OCI-LY7 (cell line): ENCODE measurements at regions not wholly inside any gene's neighbourhood (a gene's known extent, or its start where the extent isn't known, plus 50 kb on each side); places are given as distances from the start of the nearest gene placed in this dataset.

ENCODE experiments used
- BruUV-seq: library from RNA; stranded (reverse); fragments of 400-500 nt; replicated peaks from 2 replicates; lab custom pipeline; 2021; lab: Mats Ljungman, UMichigan
- CTCF ChIA-PET: fragments of 300-600 bp; sonication (Branson Sonifier 250); formaldehyde crosslinking; loops from one replicate; lab custom pipeline; 2022; ENCODE audit warnings: antibody characterized with exemption; ENCODE audit not compliant: unreplicated experiment; lab: Charles Lee
- POLR2A ChIA-PET: fragments of 300-600 bp; sonication (Branson Sonifier 250); formaldehyde crosslinking; loops from one replicate; lab custom pipeline; 2022; ENCODE audit warnings: antibody characterized with exemption; lab: Charles Lee
- DNase-seq: peaks from one replicate; pipeline ENCODE4 v3.0.0-alpha.2; 2015; ENCODE audit warnings: low spot score
- H2AFZ ChIP-seq: fragments of 200-600 bp; sonication (generic), shearing (Covaris generic); 2 replicates; pipeline ENCODE4 v1.6.1; 2014; ENCODE audit warnings: mild to moderate bottlenecking, antibody characterized with exemption, low read length, moderate library complexity
- H3K27ac ChIP-seq: fragments of 200-600 bp; sonication (generic); 2 replicates; pipeline ENCODE4 v1.5.1; 2014; ENCODE audit warnings: mixed run types, low read depth, mild to moderate bottlenecking, moderate library complexity, low read length, inconsistent platforms; ENCODE audit not compliant: poor library complexity, severe bottlenecking
- H3K36me3 ChIP-seq: fragments of 200-600 bp; sonication (generic); 2 replicates; pipeline ENCODE4 v1.6.1; 2014; ENCODE audit warnings: mild to moderate bottlenecking, antibody characterized with exemption, low read length, moderate library complexity, mixed read lengths; ENCODE audit not compliant: insufficient read depth
- H3K4me1 ChIP-seq: fragments of 200-600 bp; sonication (generic); 2 replicates; pipeline ENCODE4 v1.5.1; 2014; ENCODE audit warnings: mild to moderate bottlenecking, low read length; ENCODE audit not compliant: insufficient read depth, poor library complexity, severe bottlenecking
- H3K4me2 ChIP-seq: fragments of 200-600 bp; sonication (generic); 2 replicates; pipeline ENCODE4 v1.6.1; 2014; ENCODE audit warnings: mild to moderate bottlenecking, low read length
- H3K4me3 ChIP-seq: fragments of 200-600 bp; sonication (generic); 2 replicates; pipeline ENCODE4 v1.5.1; 2014; ENCODE audit warnings: mild to moderate bottlenecking, low read depth, low read length; ENCODE audit not compliant: poor library complexity, severe bottlenecking
- H3K79me2 ChIP-seq: fragments of 200-600 bp; sonication (generic); 2 replicates; pipeline ENCODE4 v1.6.1; 2016; ENCODE audit warnings: low read depth, mild to moderate bottlenecking, low read length, moderate library complexity, mixed read lengths; ENCODE audit not compliant: insufficient read depth
- H3K9me2 ChIP-seq: fragments of 200-600 bp; sonication (generic); 2 replicates; pipeline ENCODE4 v1.6.1; 2016; ENCODE audit warnings: mild to moderate bottlenecking, low read length, mixed read lengths; ENCODE audit not compliant: insufficient read depth
- H3K9me3 ChIP-seq: fragments of 200-600 bp; sonication (generic); 2 replicates; pipeline ENCODE4 v1.6.1; 2014; ENCODE audit warnings: mild to moderate bottlenecking, mixed run types, low read length, mixed read lengths
- H4K20me1 ChIP-seq: fragments of 200-600 bp; sonication (generic); 2 replicates; pipeline ENCODE4 v1.6.1; 2014; ENCODE audit warnings: mild to moderate bottlenecking, antibody characterized with exemption, low read length, moderate library complexity, mixed read lengths; ENCODE audit not compliant: insufficient read depth
- EZH2phosphoT487 ChIP-seq: fragments of 200-600 bp; sonication (generic); IDR thresholded peaks from 2 replicates; pipeline ENCODE4 v1.6.1; 2018; ENCODE audit warnings: low read depth, borderline replicate concordance, mild to moderate bottlenecking, mixed run types, antibody characterized with exemption, low read length, moderate library complexity, mixed read lengths
- intact Hi-C: fragments of 100-400 bp; cut with micrococcal nuclease; formaldehyde crosslinking; loops from one replicate; pipeline ENCODE4 v1.10.0; 2022; ENCODE audit not compliant: unreplicated experiment
- TF ChIP-seq, protein P1 (sequence below): fragments of 200-600 bp; sonication (generic); conservative IDR thresholded peaks from 2 replicates; pipeline ENCODE4 v1.5.1; 2014; ENCODE audit warnings: mild to moderate bottlenecking, antibody characterized with exemption, low read length, moderate library complexity, mixed read lengths

- BruUV-seq = no TSS peak
- Histone ChIP-seq H3K9me2 (no peaks in the 10 kb centered on the region), H3K27ac (no peak overlapping the region), H3K4me2 (no peak overlapping the region), H3K79me2 (no peaks in the 10 kb centered on the region), H3K4me1 (no peaks in the 10 kb centered on the region), H3K36me3 (no peaks in the 10 kb centered on the region), H3K4me3 (no peak overlapping the region), H2AFZ (no peak overlapping the region), H3K9me3 (no peaks in the 10 kb centered on the region), H4K20me1 (no peaks in the 10 kb centered on the region)
- ChIA-PET POLR2A (no interaction called here), CTCF (no interaction called here)
- TF ChIP-seq EZH2phosphoT487 = no peak
- TF ChIP-seq, protein P1, sequence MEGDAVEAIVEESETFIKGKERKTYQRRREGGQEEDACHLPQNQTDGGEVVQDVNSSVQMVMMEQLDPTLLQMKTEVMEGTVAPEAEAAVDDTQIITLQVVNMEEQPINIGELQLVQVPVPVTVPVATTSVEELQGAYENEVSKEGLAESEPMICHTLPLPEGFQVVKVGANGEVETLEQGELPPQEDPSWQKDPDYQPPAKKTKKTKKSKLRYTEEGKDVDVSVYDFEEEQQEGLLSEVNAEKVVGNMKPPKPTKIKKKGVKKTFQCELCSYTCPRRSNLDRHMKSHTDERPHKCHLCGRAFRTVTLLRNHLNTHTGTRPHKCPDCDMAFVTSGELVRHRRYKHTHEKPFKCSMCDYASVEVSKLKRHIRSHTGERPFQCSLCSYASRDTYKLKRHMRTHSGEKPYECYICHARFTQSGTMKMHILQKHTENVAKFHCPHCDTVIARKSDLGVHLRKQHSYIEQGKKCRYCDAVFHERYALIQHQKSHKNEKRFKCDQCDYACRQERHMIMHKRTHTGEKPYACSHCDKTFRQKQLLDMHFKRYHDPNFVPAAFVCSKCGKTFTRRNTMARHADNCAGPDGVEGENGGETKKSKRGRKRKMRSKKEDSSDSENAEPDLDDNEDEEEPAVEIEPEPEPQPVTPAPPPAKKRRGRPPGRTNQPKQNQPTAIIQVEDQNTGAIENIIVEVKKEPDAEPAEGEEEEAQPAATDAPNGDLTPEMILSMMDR = no peak
- intact Hi-C loops = no loop called here
- no peak for DNase-seq
Measured at GRCh38 chr7:10211861-10212260, 761.8 kb upstream of the PHF14 start.

GRCh38 chr7:10212649-10213048, 761.0 kb upstream of the PHF14 start:
- H3K9me2 ChIP-seq = no peaks in the 10 kb centered on the region
- H3K27ac ChIP-seq = no peak overlapping the region
- no peaks in the 10 kb centered on the region for H3K36me3 ChIP-seq
- POLR2A ChIA-PET = interaction anchor here (0.7 kb wide), 1 partner anchor 36 kb away, joined by 6 read pairs; no protein-coding TSS in a partner anchor
- no peak for DNase-seq
- H3K79me2 ChIP-seq = no peaks in the 10 kb centered on the region
- H4K20me1 ChIP-seq = no peaks in the 10 kb centered on the region
- no peak overlapping the region for H3K4me3 ChIP-seq
- H3K4me1 ChIP-seq = no peaks in the 10 kb centered on the region
- CTCF ChIA-PET = no interaction called here
- H3K9me3 ChIP-seq = no peaks in the 10 kb centered on the region
- BruUV-seq = no TSS peak
- intact Hi-C loops = no loop called here
- TF ChIP-seq, protein P1 = no peak
- no peak for TF ChIP-seq EZH2phosphoT487
- H2AFZ ChIP-seq = no peak overlapping the region
- H3K4me2 ChIP-seq = no peak overlapping the region

- H3K36me3 ChIP-seq = no peaks in the 10 kb centered on the region
- no peak overlapping the region for H2AFZ ChIP-seq
- no peak for TF ChIP-seq EZH2phosphoT487
- TF ChIP-seq, protein P1 = no peak
- intact Hi-C loops = no loop called here
- POLR2A ChIA-PET = interaction anchor here (0.6 to 1.4 kb wide), 3 partner anchors 14 to 878 kb away, joined by 3 to 9 read pairs (median 4); no protein-coding TSS in a partner anchor
- H4K20me1 ChIP-seq = no peaks in the 10 kb centered on the region
- no TSS peak for BruUV-seq
- no peaks in the 10 kb centered on the region for H3K9me3 ChIP-seq
- CTCF ChIA-PET = no interaction called here
- H3K9me2 ChIP-seq = no peaks in the 10 kb centered on the region
- H3K4me2 ChIP-seq = no peak overlapping the region
- no peak for DNase-seq
- no peak overlapping the region for H3K4me3 ChIP-seq
- H3K4me1 ChIP-seq = no peaks in the 10 kb centered on the region
- no peak overlapping the region for H3K27ac ChIP-seq
- no peaks in the 10 kb centered on the region for H3K79me2 ChIP-seq
Measured at GRCh38 chr7:10216462-10216861, 757.2 kb upstream of the PHF14 start.
